SK-N-SH treated with all-trans-retinoic acid at 6 μM for 48 hours (cell line): ENCODE measurements at regions not wholly inside any gene's neighbourhood (a gene's known extent, or its start where the extent isn't known, plus 50 kb on each side); places are given as distances from the start of the nearest gene placed in this dataset.
"Not testable (repeated sequence)": the region's sequence is repeated elsewhere in the genome, so short reads cannot be mapped to it uniquely, and the experiment has no call there.

Experiments used
- ATAC-seq: fragments of 200-7000 bp; cut with Tn5 transposase; 3 replicates; pipeline ENCODE4 v1.9.1; 2020; ENCODE audit warnings: mild to moderate bottlenecking, moderate library complexity
- ARNTL ChIP-seq: fragments of 450-650 bp; formaldehyde crosslinking; IDR thresholded peaks from 2 replicates; pipeline ENCODE4 v1.5.0; 2020; ENCODE audit warnings: low read depth, mild to moderate bottlenecking, moderate library complexity, borderline replicate concordance
- BACH2 ChIP-seq: fragments of 250-450 bp; sonication (Bioruptor Pico); IDR thresholded peaks from 2 replicates; pipeline ENCODE4 v1.9.0; 2021; ENCODE audit warnings: mild to moderate bottlenecking, borderline replicate concordance
- CSDC2 ChIP-seq: fragments of 250-450 bp; sonication (Bioruptor Pico); IDR thresholded peaks from 2 replicates; pipeline ENCODE4 v1.5.0; 2020; ENCODE audit warnings: mild to moderate bottlenecking, moderate library complexity
- GLIS3 ChIP-seq: fragments of 250-450 bp; sonication (Bioruptor Pico); IDR thresholded peaks from 2 replicates; pipeline ENCODE4 v1.5.0; 2020; ENCODE audit warnings: mild to moderate bottlenecking, moderate library complexity
- PATZ1 ChIP-seq: fragments of 250-450 bp; sonication (Bioruptor Pico); IDR thresholded peaks from 2 replicates; pipeline ENCODE4 v1.8.0; 2020; ENCODE audit warnings: mild to moderate bottlenecking, moderate library complexity, borderline replicate concordance
- POU6F1 ChIP-seq: fragments of 250-450 bp; sonication (Bioruptor Pico); IDR thresholded peaks from 2 replicates; pipeline ENCODE4 v1.8.0; 2021; ENCODE audit warnings: low read depth, mild to moderate bottlenecking, moderate library complexity, borderline replicate concordance
- PPARA ChIP-seq: fragments of 250-450 bp; sonication (Bioruptor Pico); IDR thresholded peaks from 2 replicates; pipeline ENCODE4 v1.5.0; 2020; ENCODE audit warnings: mild to moderate bottlenecking, borderline replicate concordance
- RARB ChIP-seq: fragments of 250-450 bp; sonication (Bioruptor Pico); IDR thresholded peaks from 2 replicates; pipeline ENCODE4 v1.8.0; 2021; ENCODE audit warnings: mild to moderate bottlenecking, moderate library complexity
- SNAI2 ChIP-seq: fragments of 250-450 bp; sonication (Bioruptor Pico); IDR thresholded peaks from 2 replicates; pipeline ENCODE4 v1.5.0; 2020; ENCODE audit warnings: mild to moderate bottlenecking, moderate library complexity
- TCF4 ChIP-seq: fragments of 250-450 bp; sonication (Bioruptor Pico); IDR thresholded peaks from 2 replicates; pipeline ENCODE4 v1.8.0; 2021; ENCODE audit warnings: mild to moderate bottlenecking, moderate library complexity, borderline replicate concordance
- TOX ChIP-seq: fragments of 250-450 bp; sonication (Bioruptor Pico); IDR thresholded peaks from 2 replicates; pipeline ENCODE4 v1.8.0; 2021; ENCODE audit warnings: mild to moderate bottlenecking, moderate library complexity, borderline replicate concordance
- TSHZ2 ChIP-seq: fragments of 250-450 bp; sonication (Bioruptor Pico); IDR thresholded peaks from 2 replicates; pipeline ENCODE4 v1.5.0; 2020; ENCODE audit warnings: mild to moderate bottlenecking, moderate library complexity
- ZC3H10 ChIP-seq: fragments of 250-450 bp; sonication (Bioruptor Pico); IDR thresholded peaks from 2 replicates; pipeline ENCODE4 v1.5.1; 2021; ENCODE audit warnings: mild to moderate bottlenecking, moderate library complexity
- ZFP30 ChIP-seq: fragments of 450-650 bp; formaldehyde crosslinking; IDR thresholded peaks from 2 replicates; pipeline ENCODE4 v1.5.0; 2022; ENCODE audit warnings: mild to moderate bottlenecking, moderate library complexity
- ZNF565 ChIP-seq: fragments of 450-650 bp; formaldehyde crosslinking; conservative IDR thresholded peaks from 2 replicates; pipeline ENCODE4 v1.5.0; 2020; ENCODE audit warnings: low read depth, mild to moderate bottlenecking, moderate library complexity
- ZNF70 ChIP-seq: fragments of 450-650 bp; formaldehyde crosslinking; IDR thresholded peaks from 2 replicates; pipeline ENCODE4 v1.5.0; 2020; ENCODE audit warnings: mild to moderate bottlenecking, moderate library complexity
- ZNF8 ChIP-seq: fragments of 450-650 bp; formaldehyde crosslinking; IDR thresholded peaks from 2 replicates; pipeline ENCODE4 v1.5.0; 2020; ENCODE audit warnings: mild to moderate bottlenecking, moderate library complexity
- TF ChIP-seq, protein P1 (sequence below): fragments of 250-450 bp; sonication (Bioruptor Pico); IDR thresholded peaks from 2 replicates; pipeline ENCODE4 v1.5.1; 2021; ENCODE audit warnings: mild to moderate bottlenecking, moderate library complexity

GRCh38 chrX:123002844-123003243, 181.2 kb upstream of the GRIA3 start:
- ATAC-seq = not testable (repeated sequence)

- ATAC-seq = no peak
- TF ChIP-seq GLIS3 = no peak
These were observed 170.9 kb upstream of the GRIA3 start for GRCh38 chrX:123013141-123013540.

- no peak for ATAC-seq
- TF ChIP-seq, protein P1, sequence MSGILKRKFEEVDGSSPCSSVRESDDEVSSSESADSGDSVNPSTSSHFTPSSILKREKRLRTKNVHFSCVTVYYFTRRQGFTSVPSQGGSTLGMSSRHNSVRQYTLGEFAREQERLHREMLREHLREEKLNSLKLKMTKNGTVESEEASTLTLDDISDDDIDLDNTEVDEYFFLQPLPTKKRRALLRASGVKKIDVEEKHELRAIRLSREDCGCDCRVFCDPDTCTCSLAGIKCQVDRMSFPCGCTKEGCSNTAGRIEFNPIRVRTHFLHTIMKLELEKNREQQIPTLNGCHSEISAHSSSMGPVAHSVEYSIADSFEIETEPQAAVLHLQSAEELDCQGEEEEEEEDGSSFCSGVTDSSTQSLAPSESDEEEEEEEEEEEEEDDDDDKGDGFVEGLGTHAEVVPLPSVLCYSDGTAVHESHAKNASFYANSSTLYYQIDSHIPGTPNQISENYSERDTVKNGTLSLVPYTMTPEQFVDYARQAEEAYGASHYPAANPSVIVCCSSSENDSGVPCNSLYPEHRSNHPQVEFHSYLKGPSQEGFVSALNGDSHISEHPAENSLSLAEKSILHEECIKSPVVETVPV (CRISPR knock-in tag) = no peak
- no peak for TF ChIP-seq PPARA (CRISPR knock-in tag)
- no peak for TF ChIP-seq SNAI2 (CRISPR knock-in tag)
- no peak for TF ChIP-seq ZFP30
- no peak for TF ChIP-seq GLIS3
- TF ChIP-seq TCF4 (CRISPR knock-in tag) = no peak
- TF ChIP-seq RARB (CRISPR knock-in tag) = no peak
- no peak for TF ChIP-seq ZNF70 (CRISPR knock-in tag)
- TF ChIP-seq POU6F1 = no peak
- no peak for TF ChIP-seq ARNTL (CRISPR knock-in tag)
- no peak for TF ChIP-seq ZNF8 (CRISPR knock-in tag)
- TF ChIP-seq ZNF565 = no peak
- no peak for TF ChIP-seq CSDC2
- no peak for TF ChIP-seq TSHZ2 (CRISPR knock-in tag)
- TF ChIP-seq ZC3H10 (CRISPR knock-in tag) = no peak
- TF ChIP-seq BACH2 (CRISPR knock-in tag) = no peak
These were observed 147.7 kb upstream of the GRIA3 start for GRCh38 chrX:123036401-123036800.

GRCh38 chrX:123049071-123049625, 134.9 kb upstream of the GRIA3 start:
- TF ChIP-seq ZNF8 (CRISPR knock-in tag) (no peak), TSHZ2 (CRISPR knock-in tag) (no peak), PATZ1 (CRISPR knock-in tag) (no peak), TOX (CRISPR knock-in tag) (no peak)
- ATAC-seq = no peak
